CD4-positive, alpha-beta memory T cell (primary cell): ENCODE measurements at regions not wholly inside any gene's neighbourhood (a gene's known extent, or its start where the extent isn't known, plus 50 kb on each side); places are given as distances from the start of the nearest gene placed in this dataset.
"Not testable (repeated sequence)": the region's sequence is repeated elsewhere in the genome, so short reads cannot be mapped to it uniquely, and the experiment has no call there.

Experiments used
- CTCF ChIA-PET: fragments of 350-600 bp; sonication (Branson Sonifier 250); formaldehyde crosslinking; loops from one replicate; lab custom pipeline; 2021; ENCODE audit warnings: inconsistent platforms; ENCODE audit not compliant: partially characterized antibody; lab: Charles Lee
- POLR2A ChIA-PET: fragments of 350-600 bp; sonication (Branson Sonifier 250); formaldehyde crosslinking; loops from one replicate; lab custom pipeline; 2021; ENCODE audit not compliant: partially characterized antibody; lab: Charles Lee
- DNase-seq, 5 donors: peaks; one replicate each; pipeline versions ENCODE4 v3.0.0 to v3.0.0-alpha.2; 2020 to 2022; ENCODE audit warnings: mixed read lengths in 1 of 5
- H3K27ac ChIP-seq: one replicate; pipeline ENCODE4 v1.7.0; 2013; ENCODE audit warnings: low read depth, low read length
- H3K27me3 ChIP-seq: 2 replicates; pipeline ENCODE4 v1.7.0; 2013; ENCODE audit warnings: mild to moderate bottlenecking, low read length, moderate library complexity; ENCODE audit not compliant: insufficient read depth
- H3K36me3 ChIP-seq: 2 replicates; pipeline ENCODE4 v1.7.0; 2013; ENCODE audit warnings: mild to moderate bottlenecking, low read length, moderate library complexity; ENCODE audit not compliant: insufficient read depth
- H3K4me1 ChIP-seq: 2 replicates; pipeline ENCODE4 v1.7.0; 2013; ENCODE audit warnings: mild to moderate bottlenecking, low read length, moderate library complexity; ENCODE audit not compliant: insufficient read depth
- H3K4me3 ChIP-seq, 2 donors: one replicate each; pipeline ENCODE4 v1.7.0; 2013; ENCODE audit warnings: low read length in 2 of 2, mild to moderate bottlenecking in 1 of 2
- H3K9me3 ChIP-seq, 2 donors: one replicate each; pipeline ENCODE4 v1.7.0; 2013; ENCODE audit warnings: low read length in 2 of 2, control low read depth in 1 of 2; ENCODE audit not compliant: control insufficient read depth in 1 of 2
- H3K27ac Mint-ChIP-seq, 7 donors: one replicate each; pipeline ENCODE4 v1.8.0; 2020 to 2021; ENCODE audit warnings: mixed read lengths in 7 of 7, mild to moderate bottlenecking in 6 of 7, inconsistent platforms in 3 of 7, moderate library complexity in 3 of 7
- H3K27me3 Mint-ChIP-seq, 2 donors: one replicate each; pipeline ENCODE4 v1.8.0; 2020 to 2021; ENCODE audit warnings: mixed read lengths in 2 of 2
- H3K36me3 Mint-ChIP-seq, 2 donors: one replicate each; pipeline ENCODE4 v1.8.0; 2020 to 2021; ENCODE audit warnings: mixed read lengths in 2 of 2, inconsistent platforms in 1 of 2, mild to moderate bottlenecking in 1 of 2
- H3K4me1 Mint-ChIP-seq, 4 donors: one replicate each; pipeline ENCODE4 v1.8.0; 2020 to 2021; ENCODE audit warnings: mixed read lengths in 4 of 4, mild to moderate bottlenecking in 1 of 4
- H3K4me3 Mint-ChIP-seq, 8 donors: one replicate each; pipeline ENCODE4 v1.8.0; 2020 to 2021; ENCODE audit warnings: mixed read lengths in 8 of 8, mild to moderate bottlenecking in 7 of 8, moderate library complexity in 6 of 8, inconsistent platforms in 3 of 8
- H3K9me3 Mint-ChIP-seq, 8 donors: one replicate each; pipeline ENCODE4 v1.8.0; 2020 to 2021; ENCODE audit warnings: mixed read lengths in 8 of 8, mild to moderate bottlenecking in 5 of 8, inconsistent platforms in 3 of 8, moderate library complexity in 1 of 8
- intact Hi-C: fragments of 100-400 bp; cut with micrococcal nuclease; formaldehyde crosslinking; loops from one replicate; pipeline ENCODE4 v1.15.1; 2023

GRCh38 chr11:4315292-4315691 is 52.9 kb downstream of the OR52B4 start:
- H3K9me3 Mint-ChIP-seq, H3K36me3 Mint-ChIP-seq, DNase-seq, H3K36me3 ChIP-seq, H3K4me1 ChIP-seq, H3K4me3 ChIP-seq, CTCF ChIA-PET, H3K4me3 Mint-ChIP-seq, H3K4me1 Mint-ChIP-seq, H3K27ac ChIP-seq, intact Hi-C loops, H3K27me3 Mint-ChIP-seq, H3K9me3 ChIP-seq, H3K27ac Mint-ChIP-seq, POLR2A ChIA-PET, H3K27me3 ChIP-seq: not testable (repeated sequence)

GRCh38 chr11:4277225-4277624 is 91.0 kb downstream of the OR52B4 start:
- H3K27ac Mint-ChIP-seq, POLR2A ChIA-PET, DNase-seq, CTCF ChIA-PET, H3K9me3 Mint-ChIP-seq, H3K36me3 ChIP-seq, H3K4me3 Mint-ChIP-seq, H3K4me1 Mint-ChIP-seq, H3K27me3 ChIP-seq, H3K9me3 ChIP-seq, intact Hi-C loops, H3K4me1 ChIP-seq, H3K36me3 Mint-ChIP-seq, H3K4me3 ChIP-seq, H3K27me3 Mint-ChIP-seq, H3K27ac ChIP-seq: not testable (repeated sequence)

DNA sequence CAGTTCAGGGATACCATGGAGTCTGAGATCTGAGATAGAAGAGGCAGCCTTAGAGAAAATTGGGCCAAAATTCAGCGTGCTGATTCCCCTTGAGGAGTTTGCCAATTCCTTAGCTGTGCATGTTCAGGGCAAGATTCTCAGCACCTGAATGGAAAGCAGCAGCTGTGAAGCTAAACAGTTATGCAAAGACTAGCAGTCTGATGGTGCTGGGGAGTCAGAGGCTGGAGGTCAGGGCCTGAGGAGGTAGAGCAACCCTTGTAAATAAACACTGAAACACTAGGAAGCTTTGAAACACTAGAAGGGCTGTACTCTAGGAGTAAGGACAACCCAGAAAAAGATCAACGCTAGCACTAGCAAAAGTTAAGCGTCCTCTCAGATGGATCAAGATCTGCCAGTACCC is 117.1 kb downstream of the OR52B4 start:
- H3K4me1 ChIP-seq, H3K9me3 ChIP-seq, H3K9me3 Mint-ChIP-seq, DNase-seq, H3K4me3 ChIP-seq, H3K27me3 Mint-ChIP-seq, H3K4me1 Mint-ChIP-seq, H3K27ac ChIP-seq, intact Hi-C loops, H3K4me3 Mint-ChIP-seq, POLR2A ChIA-PET, CTCF ChIA-PET, H3K36me3 ChIP-seq, H3K36me3 Mint-ChIP-seq, H3K27me3 ChIP-seq, H3K27ac Mint-ChIP-seq: not testable (repeated sequence)

DNA sequence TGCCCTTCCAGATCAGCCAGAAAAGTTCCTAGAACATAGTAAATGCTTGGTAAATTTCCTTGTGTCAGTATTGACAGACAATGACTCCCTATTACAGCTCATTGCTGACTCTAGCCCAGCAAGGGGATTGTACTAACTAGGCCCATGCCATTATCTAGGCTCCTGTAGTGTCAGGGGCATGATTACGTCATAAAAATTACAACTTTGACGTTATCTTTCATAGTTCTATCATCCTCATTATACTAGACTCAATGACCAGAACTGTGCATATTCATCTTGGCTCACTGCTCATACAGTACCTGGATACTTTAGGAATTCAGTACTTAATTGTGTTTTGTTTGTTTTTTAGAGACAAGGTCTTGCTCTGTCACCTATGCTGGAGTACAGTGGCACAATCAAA is 118.7 kb downstream of the OR52B4 start:
- H3K9me3 Mint-ChIP-seq, H3K27me3 Mint-ChIP-seq, CTCF ChIA-PET, H3K4me1 ChIP-seq, H3K27ac ChIP-seq, H3K27ac Mint-ChIP-seq, DNase-seq, intact Hi-C loops, H3K4me3 ChIP-seq, H3K4me1 Mint-ChIP-seq, POLR2A ChIA-PET, H3K27me3 ChIP-seq, H3K36me3 Mint-ChIP-seq, H3K4me3 Mint-ChIP-seq, H3K36me3 ChIP-seq, H3K9me3 ChIP-seq: not testable (repeated sequence)

DNA sequence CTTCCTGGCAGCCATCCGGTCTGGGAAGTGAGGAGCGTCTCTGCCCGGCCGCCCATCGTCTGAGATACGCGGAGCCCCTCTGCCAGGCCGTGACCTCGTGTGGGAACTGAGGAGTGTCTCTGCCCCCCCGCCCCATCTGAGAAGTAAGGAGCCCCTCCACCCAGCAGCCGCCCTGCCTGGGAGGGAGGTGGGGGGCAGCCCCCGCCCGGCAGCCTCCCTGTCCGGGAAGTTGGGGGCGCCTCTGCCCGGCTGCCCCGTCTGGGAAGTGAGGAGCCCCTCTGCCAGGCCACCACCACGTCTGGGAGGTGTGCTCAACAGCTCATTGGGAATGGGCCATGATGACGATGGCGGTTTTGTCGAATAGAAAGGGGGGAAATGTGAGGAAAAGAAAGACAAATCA is 130.4 kb downstream of the OR52B4 start:
- H3K4me3 ChIP-seq, H3K4me1 Mint-ChIP-seq, POLR2A ChIA-PET, DNase-seq, H3K9me3 Mint-ChIP-seq, H3K36me3 Mint-ChIP-seq, H3K27ac ChIP-seq, H3K27me3 Mint-ChIP-seq, intact Hi-C loops, H3K4me3 Mint-ChIP-seq, H3K27ac Mint-ChIP-seq, H3K36me3 ChIP-seq, H3K4me1 ChIP-seq, CTCF ChIA-PET, H3K9me3 ChIP-seq, H3K27me3 ChIP-seq: not testable (repeated sequence)

- H3K36me3 Mint-ChIP-seq, H3K4me3 ChIP-seq, POLR2A ChIA-PET, H3K4me3 Mint-ChIP-seq, H3K27me3 ChIP-seq, intact Hi-C loops, H3K9me3 ChIP-seq, H3K4me1 ChIP-seq, H3K36me3 ChIP-seq, H3K27ac ChIP-seq, H3K9me3 Mint-ChIP-seq, H3K27me3 Mint-ChIP-seq, H3K4me1 Mint-ChIP-seq, CTCF ChIA-PET, DNase-seq, H3K27ac Mint-ChIP-seq: not testable (repeated sequence)
Measured at GRCh38 chr11:4218857-4219256, 124.3 kb downstream of the RRM1 start.

DNA sequence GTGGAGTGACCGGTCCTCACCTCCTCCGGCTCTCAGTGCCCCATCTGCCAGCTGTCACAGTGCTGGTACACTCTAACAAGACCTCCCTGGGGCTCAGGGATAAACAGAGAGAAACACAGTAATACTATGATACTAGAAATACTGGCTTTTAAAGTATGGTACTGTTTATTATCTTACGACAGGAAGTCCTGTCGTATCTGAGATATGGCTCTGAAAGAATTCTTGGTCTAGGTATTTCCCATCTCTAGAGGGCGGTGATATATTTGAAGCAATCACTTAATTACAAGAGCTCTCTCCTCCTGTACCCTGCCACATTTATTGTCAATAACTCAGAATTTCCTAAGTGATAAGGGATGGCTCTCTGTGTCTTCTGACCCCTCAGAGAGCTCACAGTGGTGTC is 119.1 kb downstream of the RRM1 start:
- Histone ChIP-seq H3K27ac (no peak overlapping the region), H3K36me3 (no peaks in the 10 kb centered on the region), H3K27me3 (no peaks in the 10 kb centered on the region), H3K4me1 (no peaks in the 10 kb centered on the region), H3K4me3 (no peak overlapping the region), H3K9me3 (no peaks in the 10 kb centered on the region)
- CTCF ChIA-PET = interaction anchor here (2.9 kb wide), 1 partner anchor 26 kb away, joined by 18 read pairs; no protein-coding TSS in a partner anchor
- DNase-seq = no peak
- Mint-ChIP-seq H3K27me3 (peaks cover 8 to 22% of the 10 kb centered on the region in 2 donors), H3K4me3 (no peak overlapping the region), H3K27ac (no peak overlapping the region), H3K36me3 (no peaks in the 10 kb centered on the region), H3K4me1 (no peaks in the 10 kb centered on the region), H3K9me3 (no peaks in the 10 kb centered on the region)
- intact Hi-C loops = no loop called here
- POLR2A ChIA-PET = no interaction called here

GRCh38 chr11:4211991-4212390 is 117.4 kb downstream of the RRM1 start:
- Histone ChIP-seq H3K4me3 (no peak overlapping the region), H3K27ac (no peak overlapping the region), H3K4me1 (no peaks in the 10 kb centered on the region), H3K36me3 (no peaks in the 10 kb centered on the region), H3K9me3 (no peaks in the 10 kb centered on the region), H3K27me3 (no peaks in the 10 kb centered on the region)
- Mint-ChIP-seq H3K27ac (no peak overlapping the region), H3K4me1 (no peaks in the 10 kb centered on the region), H3K36me3 (no peaks in the 10 kb centered on the region), H3K4me3 (no peak overlapping the region), H3K9me3 (no peaks in the 10 kb centered on the region), H3K27me3 (peaks cover 8 to 22% of the 10 kb centered on the region in 2 donors)
- ChIA-PET CTCF (interaction anchor here (2.9 kb wide), 1 partner anchor 25 kb away, joined by 18 read pairs; no protein-coding TSS in a partner anchor), POLR2A (no interaction called here)
- intact Hi-C loops = no loop called here
- no peak for DNase-seq
